Activated naive CD4-positive, alpha-beta T cell treated with anti-CD3 and anti-CD28 coated beads, Interleukin-2, amount 50 U/mL, for 72 hours (primary cell): ENCODE measurements at regions not wholly inside any gene's neighbourhood (a gene's known extent, or its start where the extent isn't known, plus 50 kb on each side); places are given as distances from the start of the nearest gene placed in this dataset.

Experiments
- ATAC-seq, 2 donors: fragments of 150-1000 bp; cut with Tn5 transposase; 2 replicates each; pipeline ENCODE4 v1.10.0; 2021; ENCODE audit warnings: mild to moderate bottlenecking in 2 of 2, moderate library complexity in 2 of 2
- DNase-seq, 2 donors: peaks; one replicate each; pipeline ENCODE4 v3.0.0; 2021 to 2022; ENCODE audit warnings: low spot score in 2 of 2
- H3K27ac Mint-ChIP-seq, 2 donors: one replicate each; pipeline ENCODE4 v1.8.0; 2022; ENCODE audit warnings: mild to moderate bottlenecking in 2 of 2, mixed read lengths in 2 of 2
- H3K36me3 Mint-ChIP-seq, 2 donors: one replicate each; pipeline ENCODE4 v1.8.0; 2022; ENCODE audit warnings: mixed read lengths in 2 of 2
- H3K9me3 Mint-ChIP-seq, 2 donors: one replicate each; pipeline ENCODE4 v1.8.0; 2022; ENCODE audit warnings: mixed read lengths in 2 of 2

DNA sequence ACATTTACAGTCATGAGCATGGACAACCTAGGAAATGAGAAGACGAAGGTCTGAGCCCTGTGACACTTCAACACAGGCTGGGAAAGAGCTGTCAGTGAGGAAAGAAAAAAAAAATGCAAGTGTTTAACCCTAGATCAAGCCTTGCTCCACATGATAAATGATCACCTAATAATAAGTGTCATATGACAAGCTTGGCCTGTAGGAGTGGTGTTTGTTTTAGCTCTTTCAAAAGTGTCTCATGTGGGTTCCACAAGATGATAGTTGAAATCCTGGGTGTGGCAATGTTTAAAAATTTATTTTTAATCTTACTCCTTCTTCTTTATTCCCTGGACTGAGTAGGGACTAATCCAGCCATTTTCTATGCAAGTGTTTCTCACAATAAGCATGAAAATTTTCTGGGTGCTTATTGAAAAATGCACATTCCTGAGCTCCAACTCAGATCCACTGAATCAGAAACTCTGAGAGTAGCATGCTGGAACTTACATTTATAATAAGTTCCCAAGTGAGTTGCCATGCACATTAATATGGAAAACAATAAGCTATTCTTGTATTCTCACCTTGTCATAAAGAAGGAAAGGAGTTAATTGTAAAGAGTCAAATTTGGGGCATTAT is 138.3 kb downstream of the AREG start:
- no peaks in the 10 kb centered on the region for H3K9me3 Mint-ChIP-seq
- no peak overlapping the region for H3K27ac Mint-ChIP-seq
- DNase-seq (no peak), ATAC-seq (no peak)
- no peaks in the 10 kb centered on the region for H3K36me3 Mint-ChIP-seq

GRCh38 chr4:74583757-74584156 is 138.8 kb downstream of the AREG start:
- Mint-ChIP-seq H3K36me3 (no peaks in the 10 kb centered on the region), H3K9me3 (no peaks in the 10 kb centered on the region), H3K27ac (no peak overlapping the region)
- ATAC-seq (no peak), DNase-seq (no peak)

- H3K9me3 Mint-ChIP-seq, result no peaks in the 10 kb centered on the region
- no peak overlapping the region for H3K27ac Mint-ChIP-seq
- ATAC-seq, result no peak
- DNase-seq, result no peak
- no peaks in the 10 kb centered on the region for H3K36me3 Mint-ChIP-seq
These were observed 143.4 kb downstream of the AREG start for GRCh38 chr4:74588350-74588749.

- Mint-ChIP-seq H3K27ac (no peak overlapping the region), H3K36me3 (no peaks in the 10 kb centered on the region), H3K9me3 (no peaks in the 10 kb centered on the region)
- no peak for DNase-seq
- no peak for ATAC-seq
These were observed 145.5 kb downstream of the AREG start for GRCh38 chr4:74590476-74590875.

GRCh38 chr4:74598611-74599325 is 153.8 kb downstream of the AREG start:
- Mint-ChIP-seq H3K27ac (no peak overlapping the region), H3K9me3 (peaks cover 0 to 5% of the 10 kb centered on the region in 2 donors), H3K36me3 (peaks cover 17% of the 10 kb centered on the region in 2 donors)
- DNase-seq, result no peak
- ATAC-seq, result no peak

DNA sequence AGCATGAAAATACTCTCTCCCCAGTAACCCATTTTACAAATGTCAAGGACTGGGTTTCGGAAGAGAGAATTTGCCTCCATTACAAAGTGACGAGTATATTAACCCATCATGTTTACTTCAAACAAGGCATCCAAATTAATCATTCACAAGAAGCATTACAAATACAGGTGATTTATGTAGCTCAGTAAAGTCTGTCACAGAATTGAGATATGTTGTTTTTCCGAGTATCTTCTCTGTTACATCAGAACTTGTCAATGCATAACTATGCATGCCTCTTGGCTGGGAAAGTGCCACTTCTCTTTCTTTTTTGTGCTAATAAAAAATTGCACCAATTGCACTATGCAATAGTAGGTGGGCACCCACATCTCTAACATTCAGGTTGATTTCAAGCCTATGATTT is 158.2 kb downstream of the AREG start:
- no peaks in the 10 kb centered on the region for H3K36me3 Mint-ChIP-seq
- DNase-seq (no peak), ATAC-seq (no peak)
- no peaks in the 10 kb centered on the region for H3K9me3 Mint-ChIP-seq
- no peak overlapping the region for H3K27ac Mint-ChIP-seq

- ATAC-seq (peak in 1 of 2 donors; percentile 29), DNase-seq (no peak)
- Mint-ChIP-seq H3K36me3 (no peaks in the 10 kb centered on the region), H3K9me3 (no peaks in the 10 kb centered on the region), H3K27ac (no peak overlapping the region)
These were observed 163.4 kb downstream of the AREG start for GRCh38 chr4:74608151-74608949.

GRCh38 chr4:74610491-74610890 is 165.6 kb downstream of the AREG start:
- Mint-ChIP-seq H3K36me3 (no peaks in the 10 kb centered on the region), H3K9me3 (no peaks in the 10 kb centered on the region), H3K27ac (no peak overlapping the region)
- DNase-seq (no peak), ATAC-seq (no peak)

- Mint-ChIP-seq H3K9me3 (peaks cover 0 to 4% of the 10 kb centered on the region in 2 donors), H3K36me3 (no peaks in the 10 kb centered on the region), H3K27ac (no peak overlapping the region)
- DNase-seq (no peak), ATAC-seq (no peak)
These were observed 167.9 kb downstream of the AREG start for GRCh38 chr4:74612837-74613236.

- Mint-ChIP-seq H3K27ac (no peak overlapping the region), H3K36me3 (no peaks in the 10 kb centered on the region), H3K9me3 (peaks cover 0 to 4% of the 10 kb centered on the region in 2 donors)
- no peak for ATAC-seq
- DNase-seq, result no peak
These were observed 168.3 kb downstream of the AREG start for GRCh38 chr4:74613266-74613665.

- ATAC-seq (no peak), DNase-seq (no peak)
- Mint-ChIP-seq H3K27ac (no peak overlapping the region), H3K9me3 (peaks cover 0 to 4% of the 10 kb centered on the region in 2 donors), H3K36me3 (no peaks in the 10 kb centered on the region)
These were observed 170.5 kb downstream of the AREG start for GRCh38 chr4:74615411-74615810.

- no peaks in the 10 kb centered on the region for H3K36me3 Mint-ChIP-seq
- H3K9me3 Mint-ChIP-seq, result peaks cover 0 to 4% of the 10 kb centered on the region in 2 donors
- no peak for DNase-seq
- H3K27ac Mint-ChIP-seq, result no peak overlapping the region
- no peak for ATAC-seq
These were observed 173.2 kb downstream of the AREG start for GRCh38 chr4:74618166-74618565.

DNA sequence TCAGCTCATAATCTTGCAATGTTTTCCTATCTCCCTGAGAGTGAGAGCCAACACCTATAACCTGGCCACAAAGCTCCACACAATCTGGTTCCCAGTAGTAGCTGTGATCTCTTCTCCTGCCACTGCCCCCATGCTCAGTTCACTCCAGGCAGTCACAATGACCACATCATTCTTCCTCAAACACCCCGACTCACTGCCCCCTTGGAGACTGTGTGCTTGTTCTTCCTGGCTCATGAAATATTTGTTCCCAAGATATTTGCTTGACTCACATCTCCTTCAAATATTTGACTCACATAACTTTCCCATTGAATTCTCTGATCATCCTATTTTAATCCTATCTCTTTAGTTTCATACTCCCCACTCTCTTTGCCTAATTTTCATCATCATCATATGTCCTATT is 173.7 kb downstream of the AREG start:
- H3K36me3 Mint-ChIP-seq, result no peaks in the 10 kb centered on the region

DNA sequence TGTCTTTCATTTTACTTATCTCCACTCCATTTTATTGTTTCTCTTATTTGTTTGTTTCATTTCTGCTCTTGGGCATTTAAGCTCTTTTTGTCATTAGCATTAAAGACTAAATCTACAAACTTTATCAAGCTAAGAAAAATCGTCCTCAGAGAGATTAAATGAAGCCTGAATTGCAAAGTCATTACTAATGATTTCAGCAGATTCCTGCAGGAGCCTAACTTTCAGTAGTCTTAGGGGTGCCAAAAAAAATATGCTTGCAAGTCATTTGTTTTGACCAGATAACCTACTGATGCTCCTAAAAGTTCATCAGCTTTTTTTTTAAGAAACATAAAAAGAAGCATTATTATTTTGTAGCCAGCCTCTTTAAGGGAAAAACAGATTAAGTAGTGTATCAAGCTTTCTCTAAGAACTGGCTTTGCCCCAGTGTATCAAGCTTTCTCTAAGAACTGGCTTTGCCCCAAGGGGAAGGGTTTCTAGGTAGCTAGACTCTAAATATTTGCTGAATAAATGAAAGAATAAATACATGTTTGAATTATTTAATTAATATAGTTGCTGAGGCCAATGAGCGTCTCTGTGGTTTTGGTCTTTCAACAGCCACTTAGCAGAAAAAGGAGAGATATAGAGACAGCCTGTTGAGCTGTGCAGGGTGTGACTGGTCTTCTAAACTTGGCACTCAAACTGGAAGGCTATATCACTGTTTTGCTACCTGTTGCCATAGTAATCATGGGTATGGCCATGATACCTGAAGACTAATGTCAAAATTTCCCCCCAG is 174.2 kb downstream of the BTC start:
- no peaks in the 10 kb centered on the region for H3K36me3 Mint-ChIP-seq
- H3K27ac Mint-ChIP-seq, result no peak overlapping the region
- ATAC-seq, result no peak
- H3K9me3 Mint-ChIP-seq, result peaks cover 0 to 4% of the 10 kb centered on the region in 2 donors
- no peak for DNase-seq

More for the DNA sequence above, 173.7 kb downstream of the AREG start:
- peaks cover 0 to 4% of the 10 kb centered on the region in 2 donors for H3K9me3 Mint-ChIP-seq
- H3K27ac Mint-ChIP-seq, result peak overlapping the region in 1 of 2 donors; percentile 22
- DNase-seq (no peak), ATAC-seq (no peak)

DNA sequence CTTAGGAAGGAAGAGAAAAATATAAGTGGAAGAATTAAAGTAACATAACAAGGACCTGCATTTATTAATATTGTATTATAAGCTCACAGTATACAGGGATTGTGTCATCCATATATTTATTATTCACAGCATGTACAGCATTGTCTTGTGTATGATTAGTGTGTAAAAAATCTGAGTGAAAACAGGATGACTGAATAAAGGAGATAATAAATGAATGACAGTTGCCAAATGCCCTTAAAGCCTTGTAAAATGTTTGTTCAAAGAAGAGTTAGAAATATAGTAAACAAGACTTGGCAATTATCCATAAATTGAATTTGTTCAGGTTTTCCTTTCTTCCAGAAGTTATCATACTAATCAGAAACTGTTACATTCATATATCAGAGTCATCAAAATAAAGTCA is 172.7 kb downstream of the BTC start:
- H3K36me3 Mint-ChIP-seq, result no peaks in the 10 kb centered on the region
- no peak for DNase-seq

GRCh38 chr4:74623041-74623440 is 171.3 kb downstream of the BTC start:
- ATAC-seq, result no peak
- DNase-seq, result no peak
- Mint-ChIP-seq H3K36me3 (no peaks in the 10 kb centered on the region), H3K27ac (peak overlapping the region in 1 of 2 donors; percentile 22), H3K9me3 (no peaks in the 10 kb centered on the region)

More for the DNA sequence above, 172.7 kb downstream of the BTC start:
- H3K9me3 Mint-ChIP-seq, result peaks cover 0 to 4% of the 10 kb centered on the region in 2 donors
- no peak overlapping the region for H3K27ac Mint-ChIP-seq
- no peak for ATAC-seq
